A549 (cell line): ENCODE measurements at regions not wholly inside any gene's neighbourhood (a gene's known extent, or its start where the extent isn't known, plus 50 kb on each side); places are given as distances from the start of the nearest gene placed in this dataset.

ENCODE experiments used
- ATAC-seq, 2 experiments: fragments of 200-7000 bp in 1 of 2; fragments of >200 bp in 1 of 2; cut with Nextera tagmentation in 1 of 2; cut with Tn5 transposase in 1 of 2; 3 replicates each; pipeline versions ENCODE4 v1.8.0 to v1.9.1; 2018 to 2020; ENCODE audit warnings: mild to moderate bottlenecking in 1 of 2, moderate library complexity in 1 of 2
- CTCF ChIA-PET: fragments of 300-600 bp; sonication (Branson Sonifier 250); formaldehyde crosslinking; extraction: SDS; loops from one replicate; lab custom pipeline; 2021; ENCODE audit warnings: antibody characterized with exemption, inconsistent platforms; lab: Yijun Ruan, JAX
- POLR2A ChIA-PET: fragments of 350-600 bp; formaldehyde crosslinking; extraction: SDS; loops from one replicate; lab custom pipeline; 2021; ENCODE audit warnings: antibody characterized with exemption, inconsistent platforms; lab: Yijun Ruan, JAX
- DNase-seq, 2 experiments: peaks; one replicate each; pipeline versions ENCODE4 v3.0.0 to v3.0.0-alpha.2; 2011 to 2016; ENCODE audit warnings: low read depth in 1 of 2, low spot score in 1 of 2
- FAIRE-seq: peaks from 2 replicates; lab custom pipeline; 2011; peaks lifted over from hg19 to GRCh38; lab: Jason Lieb, UNC
- H3K27ac ChIP-seq, 2 experiments: fragments of >200 bp; sonication (Bioruptor Twin); formaldehyde crosslinking; 3 replicates each; pipeline ENCODE4 v1.5.1; 2016 to 2017
- H3K4me1 ChIP-seq: fragments of >200 bp; sonication (Bioruptor Twin); formaldehyde crosslinking; 3 replicates; pipeline ENCODE4 v1.6.1; 2016
- H3K4me2 ChIP-seq: fragments of >200 bp; sonication (Bioruptor Twin); formaldehyde crosslinking; 3 replicates; pipeline ENCODE4 v1.6.1; 2016
- H3K4me3 ChIP-seq: fragments of >200 bp; sonication (Bioruptor Twin); formaldehyde crosslinking; 3 replicates; pipeline ENCODE4 v1.5.1; 2016
- H3K9me3 ChIP-seq: fragments of >200 bp; sonication (Bioruptor Twin); formaldehyde crosslinking; 3 replicates; pipeline ENCODE4 v1.6.1; 2016
- ATOH8 ChIP-seq: fragments of 250-450 bp; sonication (Bioruptor Pico); IDR thresholded peaks from 2 replicates; pipeline ENCODE4 v1.5.0; 2020; ENCODE audit warnings: low read depth, mild to moderate bottlenecking, moderate library complexity
- BHLHE40 ChIP-seq: IDR thresholded peaks from 2 replicates; pipeline ENCODE4 v1.6.1; 2012; ENCODE audit warnings: low read depth, low read length, inconsistent platforms
- CBX8 ChIP-seq: fragments of 200-600 bp; sonication (generic); IDR thresholded peaks from 2 replicates; pipeline ENCODE4 v1.6.1; 2016
- EHF ChIP-seq: fragments of 250-450 bp; sonication (Bioruptor Pico); IDR thresholded peaks from 2 replicates; pipeline ENCODE4 v1.5.0; 2020; ENCODE audit warnings: mild to moderate bottlenecking
- ELK1 ChIP-seq: fragments of 150-350 bp; IDR thresholded peaks from 2 replicates; pipeline ENCODE4 v1.6.1; 2014; ENCODE audit warnings: low read depth, mild to moderate bottlenecking, low read length
- EP300 ChIP-seq, 2 experiments: fragments of >200 bp; sonication (Bioruptor Twin); formaldehyde crosslinking; IDR thresholded peaks; 2 replicates in 1 of 2; 3 replicates in 1 of 2; pipeline ENCODE4 v1.6.1; 2016 to 2017
- FOSL2 ChIP-seq, 2 experiments: fragments of 450-650 bp in 1 of 2; fragments of >200 bp in 1 of 2; sonication (Bioruptor Twin) in 1 of 2; formaldehyde crosslinking; IDR thresholded peaks; 2 replicates each; pipeline versions ENCODE4 v1.5.0 to v1.6.1; 2016 to 2020; ENCODE audit warnings: mild to moderate bottlenecking in 1 of 2, moderate library complexity in 1 of 2
- HDAC2 ChIP-seq: fragments of 200-600 bp; sonication (generic); IDR thresholded peaks from 2 replicates; pipeline ENCODE4 v1.6.1; 2016
- HES2 ChIP-seq: fragments of >200 bp; sonication (Bioruptor Twin); formaldehyde crosslinking; IDR thresholded peaks from 2 replicates; pipeline ENCODE4 v1.6.1; 2016
- HEYL ChIP-seq: fragments of 250-450 bp; sonication (Bioruptor Pico); IDR thresholded peaks from 2 replicates; pipeline ENCODE4 v1.8.0; 2021; ENCODE audit warnings: mild to moderate bottlenecking, moderate library complexity
- JUNB ChIP-seq: fragments of >200 bp; sonication (Bioruptor Twin); formaldehyde crosslinking; IDR thresholded peaks from 2 replicates; pipeline ENCODE4 v1.6.1; 2016
- MAFK ChIP-seq: fragments of 450-650 bp; IDR thresholded peaks from 2 replicates; pipeline ENCODE4 v1.6.1; 2014; ENCODE audit not compliant: partially characterized antibody
- NFE2L2 ChIP-seq: fragments of 150-350 bp; conservative IDR thresholded peaks from 2 replicates; pipeline ENCODE4 v1.6.1; 2014; ENCODE audit warnings: low read length
- NR3C1 ChIP-seq: fragments of >200 bp; sonication (Bioruptor Twin); formaldehyde crosslinking; IDR thresholded peaks from 3 replicates; pipeline ENCODE4 v1.6.1; 2017
- PHF8 ChIP-seq: fragments of 200-600 bp; sonication (generic); IDR thresholded peaks from 2 replicates; pipeline ENCODE4 v1.6.1; 2016; ENCODE audit warnings: low read depth, mild to moderate bottlenecking, antibody characterized with exemption, moderate library complexity, borderline replicate concordance
- RCOR1 ChIP-seq: fragments of 150-350 bp; IDR thresholded peaks from 2 replicates; pipeline ENCODE4 v1.6.1; 2014; ENCODE audit warnings: antibody characterized with exemption, low read length, low read depth
- TP53 ChIP-seq: fragments of 250-450 bp; sonication (Bioruptor Pico); IDR thresholded peaks from 2 replicates; pipeline ENCODE4 v1.5.0; 2021; ENCODE audit warnings: mild to moderate bottlenecking, moderate library complexity
- ZC3H11A ChIP-seq: fragments of 450-650 bp; IDR thresholded peaks from 2 replicates; pipeline ENCODE4 v1.6.1; 2014; ENCODE audit warnings: antibody characterized with exemption, mild to moderate bottlenecking
- ZFP36 ChIP-seq: fragments of 450-650 bp; IDR thresholded peaks from 2 replicates; pipeline ENCODE4 v1.6.1; 2014; ENCODE audit warnings: borderline replicate concordance; ENCODE audit not compliant: partially characterized antibody
- ZNF302 ChIP-seq: fragments of 250-450 bp; sonication (Bioruptor Pico); IDR thresholded peaks from 2 replicates; pipeline ENCODE4 v1.9.0; 2021; ENCODE audit warnings: inconsistent platforms, mild to moderate bottlenecking, moderate library complexity
- WGBS: methylation state at CpG from one replicate; pipeline ENCODE4 v1.1.6; 2017; ENCODE audit errors: missing lambda C conversion rate; 5-methylcytosine and 5-hydroxymethylcytosine counted together
- TF ChIP-seq, protein P1 (sequence below): fragments of 200-600 bp; sonication (generic); IDR thresholded peaks from 2 replicates; pipeline ENCODE4 v1.6.1; 2016; ENCODE audit warnings: antibody characterized with exemption, mild to moderate bottlenecking, moderate library complexity

DNA sequence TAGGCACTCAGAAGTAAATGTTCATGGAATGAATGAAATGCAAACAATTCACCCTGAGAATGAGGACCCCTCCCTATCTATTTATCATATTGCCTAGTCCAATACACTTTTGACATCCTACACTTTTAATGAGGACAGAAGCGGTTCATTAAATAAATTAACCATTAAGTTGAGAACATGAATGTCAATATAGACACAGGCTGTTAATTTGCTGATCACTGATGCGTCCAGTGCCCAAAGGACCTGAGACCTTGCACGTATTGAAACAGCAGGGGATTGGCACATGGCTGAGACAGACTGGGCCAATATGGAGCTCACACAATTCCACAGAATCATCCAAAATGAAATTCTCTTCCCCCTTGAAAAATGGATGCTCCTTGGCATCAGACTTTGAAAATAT, 430.0 kb downstream of the SLC4A3 start (continued):
- TF ChIP-seq HES2 (no peak), JUNB (no peak)
- TF ChIP-seq, all 56 proteins: peak for 0

- H3K27ac ChIP-seq: no peak overlapping the region
- TF ChIP-seq ZNF302 (no peak), EHF (no peak), CBX8 (no peak), MAFK (no peak), PHF8 (no peak), ATOH8 (CRISPR knock-in tag) (no peak), TP53 (no peak), NFE2L2 (no peak), HDAC2 (no peak), BHLHE40 (no peak), ELK1 (no peak), ZC3H11A (no peak), EP300 (IDR thresholded peaks at IDR 0.05) (no peak), RCOR1 (no peak), ZFP36 (no peak), HEYL (CRISPR knock-in tag) (no peak), JUNB (no peak), FOSL2 (IDR thresholded peaks at IDR 0.05) (no peak), FOSL2 (CRISPR knock-in tag; IDR thresholded peaks at IDR 0.05) (no peak), NR3C1 (no peak)
- TF ChIP-seq, protein P1, sequence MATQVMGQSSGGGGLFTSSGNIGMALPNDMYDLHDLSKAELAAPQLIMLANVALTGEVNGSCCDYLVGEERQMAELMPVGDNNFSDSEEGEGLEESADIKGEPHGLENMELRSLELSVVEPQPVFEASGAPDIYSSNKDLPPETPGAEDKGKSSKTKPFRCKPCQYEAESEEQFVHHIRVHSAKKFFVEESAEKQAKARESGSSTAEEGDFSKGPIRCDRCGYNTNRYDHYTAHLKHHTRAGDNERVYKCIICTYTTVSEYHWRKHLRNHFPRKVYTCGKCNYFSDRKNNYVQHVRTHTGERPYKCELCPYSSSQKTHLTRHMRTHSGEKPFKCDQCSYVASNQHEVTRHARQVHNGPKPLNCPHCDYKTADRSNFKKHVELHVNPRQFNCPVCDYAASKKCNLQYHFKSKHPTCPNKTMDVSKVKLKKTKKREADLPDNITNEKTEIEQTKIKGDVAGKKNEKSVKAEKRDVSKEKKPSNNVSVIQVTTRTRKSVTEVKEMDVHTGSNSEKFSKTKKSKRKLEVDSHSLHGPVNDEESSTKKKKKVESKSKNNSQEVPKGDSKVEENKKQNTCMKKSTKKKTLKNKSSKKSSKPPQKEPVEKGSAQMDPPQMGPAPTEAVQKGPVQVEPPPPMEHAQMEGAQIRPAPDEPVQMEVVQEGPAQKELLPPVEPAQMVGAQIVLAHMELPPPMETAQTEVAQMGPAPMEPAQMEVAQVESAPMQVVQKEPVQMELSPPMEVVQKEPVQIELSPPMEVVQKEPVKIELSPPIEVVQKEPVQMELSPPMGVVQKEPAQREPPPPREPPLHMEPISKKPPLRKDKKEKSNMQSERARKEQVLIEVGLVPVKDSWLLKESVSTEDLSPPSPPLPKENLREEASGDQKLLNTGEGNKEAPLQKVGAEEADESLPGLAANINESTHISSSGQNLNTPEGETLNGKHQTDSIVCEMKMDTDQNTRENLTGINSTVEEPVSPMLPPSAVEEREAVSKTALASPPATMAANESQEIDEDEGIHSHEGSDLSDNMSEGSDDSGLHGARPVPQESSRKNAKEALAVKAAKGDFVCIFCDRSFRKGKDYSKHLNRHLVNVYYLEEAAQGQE: no peak
- no peak overlapping the region for H3K4me2 ChIP-seq
- no peak overlapping the region for H3K4me3 ChIP-seq
- 0 out of 3 replicates have a peak, but pooled peaks cover 4% of the 10 kb centered on the region for H3K9me3 ChIP-seq
- no peaks in the 10 kb centered on the region for H3K4me1 ChIP-seq
- POLR2A ChIA-PET: no interaction called here
- CTCF ChIA-PET: interaction anchor here (1.3 kb wide), 1 partner anchor 9 kb away, joined by 3 read pairs; no protein-coding TSS in a partner anchor
- ATAC-seq: no peak
- FAIRE-seq: no peak
- 44% methylated on average over 9 of the region's 9 CpGs for WGBS
- no peak for DNase-seq
Observed at GRCh38 chr2:220057916-220058315, 430.5 kb downstream of the SLC4A3 start.
